HG03520 (cell line): ENCODE measurements at regions not wholly inside any gene's neighbourhood (a gene's known extent, or its start where the extent isn't known, plus 50 kb on each side); places are given as distances from the start of the nearest gene placed in this dataset.

Experiments used
- ATAC-seq: cut with Tn5 transposase; IDR thresholded peaks from one replicate; pipeline ENCODE4 v1.9.1; 2021; ENCODE audit warnings: mild to moderate bottlenecking, moderate library complexity; ENCODE audit not compliant: unreplicated experiment

DNA sequence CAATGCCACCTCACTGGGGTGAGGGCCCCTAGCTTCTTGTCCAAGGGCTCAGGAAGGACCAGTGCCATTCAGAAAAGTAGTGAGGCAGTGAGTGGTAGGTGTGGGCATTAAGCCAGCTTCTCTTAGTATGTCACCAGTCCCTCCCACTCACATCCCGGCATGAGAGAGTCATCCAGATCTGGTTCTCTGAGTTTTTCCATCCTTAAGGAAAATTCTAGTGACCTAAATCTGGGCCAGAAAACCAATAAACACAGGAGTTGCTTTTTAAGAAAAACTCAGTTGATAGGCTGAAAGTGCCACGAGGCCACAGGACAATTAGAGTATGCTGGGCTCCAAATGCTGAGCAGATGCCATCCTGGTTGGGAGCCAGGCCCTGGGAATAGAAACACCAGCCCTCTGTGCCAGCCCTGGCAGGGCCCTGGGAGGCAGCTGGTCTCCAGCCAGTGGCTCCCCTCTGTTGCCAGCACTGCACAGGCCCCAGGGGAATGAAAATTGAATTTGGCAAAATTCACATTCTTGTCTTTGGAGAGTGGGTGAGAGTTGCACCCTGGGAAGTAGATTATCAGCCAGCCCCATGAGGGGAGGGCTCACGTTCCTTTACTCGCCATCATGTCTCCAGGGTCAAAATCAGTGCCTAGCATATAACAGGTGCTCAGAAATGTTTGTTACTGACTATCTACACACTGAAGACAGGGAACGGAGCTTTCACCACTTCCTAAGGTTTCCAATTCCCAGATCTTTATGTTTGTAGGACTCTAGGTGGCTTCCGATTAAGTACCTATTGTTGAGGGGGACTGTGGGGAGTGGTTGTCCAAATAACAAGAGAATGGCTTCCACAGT lies 52.8 kb downstream of the FAM43A start:
- ATAC-seq: no peak

DNA sequence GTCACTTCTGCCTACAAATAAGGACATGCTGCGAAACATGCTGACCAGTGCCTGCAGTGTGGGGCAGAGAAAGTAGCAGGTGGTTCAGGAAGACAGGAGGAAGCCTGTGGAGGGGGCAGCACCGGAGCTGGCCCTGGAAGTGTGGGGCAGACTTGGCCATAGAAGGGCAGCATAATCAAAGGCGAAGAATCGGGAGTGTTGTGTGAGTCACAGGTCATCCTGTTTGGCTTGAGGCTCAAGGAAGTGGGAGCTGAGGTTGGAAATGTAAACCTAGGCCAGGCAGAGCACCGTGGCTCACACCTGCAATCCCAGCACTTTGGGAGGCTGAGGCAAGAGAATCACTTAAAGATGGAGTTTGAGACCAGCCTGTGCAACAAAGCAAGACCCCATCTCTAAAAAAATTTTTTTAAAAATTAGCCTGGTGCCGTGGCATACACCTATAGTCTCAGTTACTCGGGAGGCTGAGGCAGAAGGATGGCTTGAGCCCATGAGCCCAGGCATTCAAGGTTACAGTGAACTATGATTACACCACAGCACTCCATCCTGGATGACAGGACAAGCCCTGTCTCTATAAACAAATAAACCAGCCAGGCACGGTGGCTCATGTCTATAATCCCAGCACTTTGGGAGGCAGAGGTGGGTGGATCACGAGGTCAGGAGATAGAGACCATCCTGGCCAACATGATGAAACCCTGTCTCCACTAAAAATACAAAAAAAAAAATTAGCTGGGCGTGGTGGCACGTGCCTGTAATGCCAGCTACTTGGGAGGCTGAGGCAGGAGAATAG lies 54.0 kb downstream of the FAM43A start:
- ATAC-seq: no peak

DNA sequence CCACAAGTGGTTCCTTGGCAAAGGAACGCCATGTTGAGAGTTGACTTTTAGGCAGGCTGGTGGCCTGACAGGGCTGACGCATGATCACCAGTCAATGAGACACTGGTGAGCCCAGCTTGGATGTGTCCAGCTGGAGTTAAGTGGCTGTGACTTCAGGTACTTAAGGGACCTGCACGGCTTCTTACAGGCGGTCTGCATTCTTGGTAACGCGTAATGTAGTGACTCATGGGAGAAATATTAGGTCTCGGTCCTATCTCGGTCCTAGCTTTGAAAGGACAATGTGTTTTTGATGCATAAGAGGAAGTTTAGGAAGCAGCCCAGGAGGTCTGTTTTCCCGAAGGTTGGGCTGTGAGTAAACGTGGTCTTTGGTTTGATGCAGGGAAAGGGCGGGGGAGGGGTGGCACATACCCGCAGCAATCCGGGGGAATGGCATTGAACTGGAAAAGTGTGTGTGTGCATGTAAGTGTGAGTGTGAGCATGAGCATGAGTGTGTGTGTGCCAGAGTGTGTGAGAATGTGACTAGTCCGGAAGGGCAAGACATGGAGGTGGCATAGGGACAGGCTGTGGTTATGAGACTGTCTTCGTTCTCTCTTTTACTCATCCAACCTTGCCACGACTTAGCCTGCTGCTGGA lies 55.3 kb downstream of the FAM43A start:
- ATAC-seq: no peak

DNA sequence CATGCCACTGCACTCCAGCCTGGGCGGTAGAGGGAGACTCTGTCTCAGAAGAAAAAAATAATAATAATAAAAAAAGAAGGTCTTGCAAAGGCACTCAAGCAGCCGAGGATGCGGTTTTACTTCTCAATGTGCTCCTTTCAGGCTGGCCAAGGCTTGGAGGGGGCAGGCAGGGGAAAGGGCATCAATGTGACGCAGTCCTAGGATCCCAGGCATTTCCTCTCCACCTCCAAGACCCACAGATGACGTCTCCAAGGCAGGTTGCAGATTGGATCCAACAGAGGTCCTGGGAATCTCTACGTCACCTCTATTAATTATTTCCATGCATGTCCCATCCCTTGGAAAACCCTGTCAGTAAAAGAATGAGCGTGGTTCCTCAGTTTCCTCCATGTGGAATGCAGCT lies 56.2 kb downstream of the FAM43A start:
- ATAC-seq: no peak

DNA sequence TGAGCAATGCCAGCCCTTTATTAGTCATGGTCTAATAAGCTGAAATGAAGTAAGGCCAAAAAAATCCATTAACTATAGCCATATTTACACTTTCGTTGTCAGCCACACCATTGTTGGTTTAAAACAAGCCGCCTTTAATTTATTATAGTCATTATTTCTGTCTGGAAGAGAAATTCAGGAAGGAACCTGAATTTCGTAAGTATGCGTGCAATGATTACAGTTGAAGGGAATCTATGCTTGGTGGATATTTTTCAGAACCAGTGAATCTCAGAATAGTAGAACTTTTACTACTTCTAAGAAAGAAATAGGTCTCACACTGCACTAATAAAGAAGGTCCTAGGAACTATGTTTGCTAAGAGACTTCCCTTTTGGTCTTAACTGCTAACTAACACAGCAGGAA lies 59.1 kb downstream of the FAM43A start:
- ATAC-seq: no peak

DNA sequence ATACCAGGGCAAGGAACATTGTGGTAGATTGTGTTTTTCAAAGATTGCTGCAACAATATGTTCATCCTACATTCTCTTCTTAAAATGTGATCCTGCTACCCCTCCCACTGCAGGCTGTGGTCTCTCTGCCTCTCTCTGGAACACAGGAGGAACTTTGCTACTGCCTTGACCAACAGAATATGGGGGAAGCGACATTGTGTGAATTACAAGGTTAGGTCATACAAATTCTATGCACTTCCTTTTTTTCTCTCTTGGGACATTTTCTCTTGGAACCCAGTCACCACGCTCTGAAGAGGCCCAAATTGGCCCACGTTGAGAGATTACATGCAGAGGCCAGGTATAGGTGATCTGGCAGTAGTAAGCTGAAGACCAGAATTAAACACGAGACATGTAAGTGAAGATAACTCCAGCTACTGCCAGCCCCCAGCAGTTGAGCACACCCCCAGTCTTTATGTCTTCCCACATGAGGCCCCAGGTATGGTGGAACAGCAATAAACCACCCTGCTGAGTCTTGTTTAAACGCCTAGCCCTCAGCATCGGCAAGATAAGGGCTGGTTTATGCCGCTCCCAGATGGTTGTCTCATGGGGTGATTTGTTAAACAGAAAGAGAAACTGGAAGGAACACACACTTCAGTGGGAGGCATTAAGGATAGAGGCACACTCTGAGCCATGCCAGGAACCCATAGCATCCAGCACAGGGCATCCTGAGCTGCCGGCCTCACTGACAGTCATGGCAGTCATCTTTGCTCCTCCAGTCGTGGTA lies 59.9 kb downstream of the FAM43A start:
- ATAC-seq: no peak

DNA sequence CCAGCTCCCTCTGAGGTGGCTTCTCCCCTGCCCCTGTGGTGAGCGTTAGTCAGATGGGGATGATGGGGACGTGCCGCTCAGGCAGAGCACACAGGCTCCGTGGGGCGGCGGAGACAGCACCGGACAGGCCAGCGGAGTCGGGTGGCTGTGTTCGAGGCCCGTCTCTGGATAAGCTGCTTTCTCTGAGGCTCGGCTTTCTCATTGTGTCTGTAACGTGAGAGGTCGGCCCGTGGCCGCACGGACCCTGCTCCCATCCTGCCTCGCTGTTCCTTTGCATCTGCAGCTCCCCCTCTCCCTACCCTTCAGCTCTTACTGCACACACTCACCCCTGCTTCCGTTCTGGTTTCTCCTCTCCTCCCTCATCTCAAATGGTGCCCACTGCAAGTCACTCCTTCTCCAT lies 62.5 kb downstream of the FAM43A start:
- ATAC-seq: no peak

DNA sequence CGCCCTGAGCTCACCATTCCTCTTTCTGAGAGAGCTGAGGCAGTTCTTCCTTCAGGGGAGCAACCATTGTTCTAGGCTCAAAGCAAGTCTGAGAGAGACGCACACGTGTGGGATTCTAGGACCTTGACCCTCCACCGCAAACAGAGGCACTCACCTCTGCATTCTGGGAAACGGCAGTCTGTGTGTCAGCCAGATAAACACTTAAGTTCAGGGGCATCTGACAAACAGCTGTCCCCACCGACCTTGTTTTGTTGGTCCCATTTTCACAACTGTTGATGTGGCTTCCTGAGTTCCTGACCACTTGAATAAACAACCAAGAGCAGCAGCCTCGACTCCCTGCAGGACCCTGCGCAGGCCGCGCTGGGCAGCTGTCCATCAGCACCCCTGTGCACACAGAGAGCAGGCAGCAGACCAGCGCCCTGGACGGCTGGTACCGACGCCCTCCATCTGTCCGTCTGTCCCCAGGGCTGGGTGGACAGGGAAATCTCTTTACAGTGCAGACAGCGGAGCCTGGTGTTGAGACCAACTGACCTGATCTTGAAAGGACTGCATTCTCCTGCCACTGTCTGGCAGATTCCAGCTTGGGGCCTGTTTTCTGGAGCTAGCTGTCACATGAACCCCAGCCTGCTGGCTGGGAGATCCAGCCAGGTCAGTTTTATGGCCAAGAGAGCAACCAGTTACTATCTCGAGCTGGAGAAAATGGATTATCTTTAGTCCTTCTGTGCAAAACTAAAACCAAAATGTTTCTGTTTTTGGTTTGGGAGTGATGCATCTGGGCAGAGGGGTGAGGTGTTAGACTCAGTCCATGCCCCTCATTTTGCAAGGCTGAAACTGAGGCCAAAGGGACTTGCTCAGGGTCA lies 64.2 kb downstream of the FAM43A start:
- no peak for ATAC-seq

DNA sequence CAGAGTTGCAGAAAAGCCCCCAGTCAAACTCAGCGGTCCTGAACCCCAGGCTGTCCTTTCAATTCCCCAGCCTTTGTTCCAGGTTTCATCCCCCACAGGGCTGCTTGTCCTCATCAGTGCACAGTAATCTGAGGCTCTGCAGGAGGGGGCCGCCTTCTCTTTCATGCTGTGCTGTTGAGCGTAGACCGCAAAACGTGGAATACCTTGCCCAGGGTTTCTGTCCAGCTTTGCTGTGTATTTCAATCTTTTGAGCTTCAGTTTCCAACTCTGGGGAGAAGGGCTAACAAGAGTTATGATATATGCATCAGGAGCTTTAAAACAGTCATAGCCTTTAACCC lies 64.8 kb downstream of the FAM43A start:
- no peak for ATAC-seq

DNA sequence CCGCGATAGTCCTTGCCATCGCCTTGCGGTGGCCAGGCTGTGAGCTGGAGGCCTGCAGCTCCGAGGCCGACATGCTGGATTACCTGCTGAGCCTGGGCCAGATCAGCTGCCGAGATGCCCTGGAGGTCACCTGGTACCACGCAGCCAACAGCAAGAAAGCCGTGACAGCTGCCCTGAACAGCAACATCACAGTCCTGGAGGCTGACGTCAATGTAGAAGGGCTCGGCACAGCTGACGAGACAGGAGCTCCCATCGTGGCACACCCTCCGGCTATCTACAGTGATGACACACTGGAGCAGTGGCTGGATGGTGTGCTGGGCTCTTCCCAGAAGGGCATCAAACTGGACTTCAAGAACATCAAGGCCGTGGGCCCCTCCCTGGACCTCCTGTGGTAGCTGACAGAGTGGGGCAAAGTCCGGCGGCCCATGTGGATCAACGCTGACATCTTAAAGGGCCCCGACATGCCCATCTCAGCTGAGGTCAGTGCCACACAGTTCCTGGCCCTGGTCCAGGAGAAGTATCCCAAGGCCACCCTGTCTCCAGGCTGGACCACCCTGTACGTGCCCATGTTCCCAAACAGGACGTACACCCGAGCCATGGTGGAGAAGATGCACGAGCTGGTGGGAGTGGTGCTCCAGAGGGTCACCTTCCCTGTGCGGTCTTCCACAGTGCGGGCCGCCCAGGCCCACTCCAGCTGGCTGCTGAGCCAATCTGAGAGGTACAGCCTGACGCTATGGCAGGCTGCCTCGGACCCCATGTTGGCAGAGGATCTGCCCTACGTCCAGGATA lies 70.2 kb downstream of the FAM43A start:
- no peak for ATAC-seq

DNA sequence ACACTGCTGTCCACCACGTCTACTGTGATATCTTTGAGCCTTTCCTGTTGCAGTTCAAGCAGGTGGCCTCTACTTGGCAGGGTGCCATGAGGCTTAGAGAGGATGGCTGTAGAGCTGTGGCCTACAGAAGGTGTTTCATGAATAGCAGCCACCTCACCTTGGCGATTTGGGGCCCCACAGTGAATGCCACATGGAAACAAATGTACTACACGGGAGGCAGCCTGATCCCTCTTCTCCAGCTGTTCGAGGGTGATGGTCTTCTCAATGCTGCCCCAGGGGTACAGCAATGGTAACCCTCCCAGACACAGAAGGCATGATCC lies 70.7 kb downstream of the FAM43A start:
- no peak for ATAC-seq

DNA sequence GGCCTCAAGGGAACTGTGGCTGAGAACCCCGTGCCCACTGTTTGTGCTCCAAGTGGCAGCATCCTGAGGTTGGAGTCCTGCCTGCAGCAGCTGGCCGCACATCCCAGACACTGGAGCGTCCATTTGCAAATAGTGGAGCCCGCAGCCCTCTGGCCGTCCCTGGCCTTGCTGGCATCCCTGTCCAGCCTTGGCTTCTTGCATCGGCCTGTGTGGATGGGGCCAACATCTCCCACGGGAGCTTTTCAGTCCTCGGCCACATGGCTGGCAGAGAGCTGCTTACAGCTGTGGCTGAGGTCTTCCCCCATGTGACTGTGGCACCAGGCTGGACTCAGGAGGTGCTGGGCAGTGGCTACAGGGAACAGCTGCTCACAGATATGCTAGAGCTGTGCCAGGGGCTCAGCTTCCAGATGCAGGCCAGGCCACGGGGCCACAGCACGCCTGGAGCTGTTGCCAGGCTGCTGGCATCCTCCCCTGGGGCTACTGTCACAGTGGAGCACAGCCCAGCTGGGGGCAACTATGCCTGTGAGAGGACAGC lies 71.2 kb downstream of the FAM43A start:
- ATAC-seq: no peak

DNA sequence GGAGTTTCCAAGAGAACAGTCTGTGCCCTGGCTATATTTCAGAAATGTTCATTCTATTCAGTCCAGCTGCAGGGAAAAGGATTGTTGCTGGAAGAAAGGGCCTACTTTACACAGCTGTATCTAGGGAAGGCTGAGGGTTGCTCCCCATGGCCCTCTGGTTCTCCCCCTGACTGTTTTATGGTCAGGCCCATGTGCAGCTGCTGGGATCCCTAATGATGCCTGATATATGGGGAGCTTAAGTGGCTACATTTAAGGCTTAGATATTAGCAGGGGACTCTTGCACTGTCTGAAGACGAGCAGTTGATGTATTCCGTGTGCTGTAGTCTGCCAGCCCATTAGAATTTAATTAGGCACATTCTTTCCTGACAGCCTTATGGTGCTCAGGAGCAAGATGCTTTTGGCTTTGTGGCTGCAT lies 72.0 kb downstream of the FAM43A start:
- no peak for ATAC-seq

DNA sequence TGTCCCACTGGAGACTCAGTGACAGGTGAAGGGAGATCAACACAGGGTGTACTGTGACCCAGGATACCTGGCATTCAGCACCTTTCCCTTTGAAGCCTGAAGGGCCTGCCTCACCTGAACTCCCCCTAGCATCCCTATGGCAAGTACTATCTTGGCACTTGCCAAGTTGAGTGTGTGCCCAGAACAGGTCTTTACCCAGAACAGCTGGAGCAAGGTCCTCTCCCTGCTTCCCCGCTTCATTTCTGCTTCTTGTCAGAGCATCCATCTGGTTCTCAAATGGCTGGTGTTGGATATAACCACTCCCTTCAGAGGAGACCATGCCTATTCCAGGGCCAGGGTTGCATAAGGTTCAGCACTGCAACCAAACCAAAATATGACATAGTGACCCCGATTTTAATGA lies 73.0 kb downstream of the FAM43A start:
- ATAC-seq: no peak

DNA sequence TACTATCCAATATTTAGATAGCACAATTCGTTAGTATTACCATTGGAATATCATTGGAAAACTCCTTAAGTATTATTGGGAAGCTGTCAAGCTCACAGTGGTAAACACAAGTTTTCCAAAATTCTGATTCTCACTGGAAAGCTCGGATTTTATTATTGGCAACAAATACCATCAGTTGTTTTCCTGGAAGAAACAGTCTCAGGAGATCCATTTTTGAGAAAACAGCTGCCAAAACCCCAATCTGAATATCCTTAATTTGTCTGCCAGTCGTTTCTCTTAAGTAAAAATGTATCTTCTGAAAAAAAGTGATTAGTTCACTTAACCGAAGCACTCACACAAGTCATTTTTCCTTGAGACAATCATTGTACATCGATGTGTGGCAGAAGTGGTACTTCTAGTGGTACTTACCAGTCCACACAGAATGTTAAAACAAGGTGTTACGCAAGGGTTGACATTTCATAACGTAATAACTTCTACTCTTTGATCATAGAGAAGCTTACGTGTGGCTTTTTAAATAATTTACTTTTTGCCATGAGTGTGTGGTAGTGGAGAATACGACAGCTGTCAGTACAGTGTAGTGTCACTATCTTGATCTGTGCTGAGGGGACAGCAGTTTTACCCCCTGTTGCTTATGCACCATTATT lies 74.9 kb downstream of the FAM43A start:
- ATAC-seq: no peak

DNA sequence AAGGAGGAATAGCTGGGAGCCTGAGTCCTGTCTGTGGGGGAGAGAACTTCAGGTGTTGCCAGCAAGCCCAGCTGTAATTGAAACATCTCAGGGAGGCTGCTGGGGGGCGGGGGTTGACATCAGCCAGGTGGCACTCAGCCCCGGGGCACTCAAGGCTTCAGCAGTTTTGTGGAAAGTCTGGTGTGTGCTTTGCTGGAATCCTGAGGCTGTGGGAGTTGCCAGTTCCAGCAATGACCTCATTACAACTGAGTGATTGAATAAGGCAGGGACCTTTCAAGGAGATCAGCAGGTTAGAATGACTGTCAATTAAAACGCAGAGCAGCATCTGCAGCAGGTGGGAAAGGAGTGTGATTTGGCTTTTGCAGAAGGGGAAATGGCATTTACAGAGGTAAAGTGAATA lies 75.7 kb downstream of the FAM43A start:
- no peak for ATAC-seq

DNA sequence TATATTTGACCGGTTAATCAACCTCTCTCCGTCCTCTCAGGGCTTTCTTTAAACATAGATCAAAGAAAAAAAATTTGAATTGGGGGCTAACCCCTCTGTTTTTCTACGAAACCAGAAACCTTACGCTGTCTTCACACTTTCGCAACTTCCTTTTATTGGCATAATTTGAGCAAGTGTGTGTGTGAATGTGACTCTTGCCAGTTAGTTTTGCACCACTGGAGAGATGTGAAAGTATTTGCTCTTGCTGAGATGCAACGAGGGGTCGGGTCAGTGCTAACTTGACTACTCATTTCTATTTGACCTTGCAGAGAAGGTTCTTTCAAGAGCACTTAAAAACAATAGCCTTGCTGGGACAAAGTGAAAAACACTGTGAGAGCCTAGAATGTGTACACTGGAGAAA lies 81.2 kb downstream of the FAM43A start:
- ATAC-seq: no peak

DNA sequence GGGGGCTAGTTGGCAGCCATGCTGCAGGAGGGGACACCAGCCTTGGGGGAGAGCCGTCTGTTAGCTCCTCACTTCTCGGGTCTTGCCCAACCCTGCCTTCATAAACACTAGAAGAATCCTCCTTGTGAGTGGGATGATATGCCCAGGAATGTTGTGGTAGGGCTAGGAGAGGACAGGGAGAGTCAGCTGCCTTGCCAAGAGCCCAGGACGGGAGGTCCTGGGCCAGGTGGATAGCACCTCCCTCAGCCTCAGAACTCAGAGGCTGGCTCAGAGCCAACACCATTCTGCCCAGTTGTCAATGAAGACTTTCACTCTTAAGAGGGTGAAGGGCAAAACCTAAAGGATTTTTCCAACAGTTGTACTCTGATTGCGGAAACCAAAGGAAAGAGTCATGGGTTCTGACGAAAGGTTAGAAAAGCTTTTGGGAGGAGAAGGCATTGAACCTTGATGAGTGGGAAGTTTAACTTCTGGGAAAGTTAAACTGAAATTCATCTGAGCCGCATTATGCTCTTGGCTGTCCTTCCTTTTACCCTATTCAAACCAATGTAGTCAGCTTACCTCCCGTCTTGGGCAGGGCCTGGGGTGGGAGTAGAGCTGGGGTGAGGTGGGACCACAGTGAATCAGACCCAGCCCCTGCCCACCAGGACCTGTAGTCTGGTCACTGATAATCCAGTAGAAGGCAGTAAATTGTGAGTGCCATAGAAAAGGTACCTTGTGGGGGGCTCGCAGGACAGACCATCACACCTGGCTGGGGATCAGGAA lies 81.9 kb downstream of the FAM43A start:
- no peak for ATAC-seq
